AML-193 (cell line): ENCODE measurements at regions not wholly inside any gene's neighbourhood (a gene's known extent, or its start where the extent isn't known, plus 50 kb on each side); places are given as distances from the start of the nearest gene placed in this dataset.
"Not testable (repeated sequence)": the region's sequence is repeated elsewhere in the genome, so short reads cannot be mapped to it uniquely, and the experiment has no call there.

ENCODE experiments used
- DNase-seq, 2 experiments: peaks; one replicate each; lab custom pipeline; 2025; lab: John Stamatoyannopoulos, UW

DNA sequence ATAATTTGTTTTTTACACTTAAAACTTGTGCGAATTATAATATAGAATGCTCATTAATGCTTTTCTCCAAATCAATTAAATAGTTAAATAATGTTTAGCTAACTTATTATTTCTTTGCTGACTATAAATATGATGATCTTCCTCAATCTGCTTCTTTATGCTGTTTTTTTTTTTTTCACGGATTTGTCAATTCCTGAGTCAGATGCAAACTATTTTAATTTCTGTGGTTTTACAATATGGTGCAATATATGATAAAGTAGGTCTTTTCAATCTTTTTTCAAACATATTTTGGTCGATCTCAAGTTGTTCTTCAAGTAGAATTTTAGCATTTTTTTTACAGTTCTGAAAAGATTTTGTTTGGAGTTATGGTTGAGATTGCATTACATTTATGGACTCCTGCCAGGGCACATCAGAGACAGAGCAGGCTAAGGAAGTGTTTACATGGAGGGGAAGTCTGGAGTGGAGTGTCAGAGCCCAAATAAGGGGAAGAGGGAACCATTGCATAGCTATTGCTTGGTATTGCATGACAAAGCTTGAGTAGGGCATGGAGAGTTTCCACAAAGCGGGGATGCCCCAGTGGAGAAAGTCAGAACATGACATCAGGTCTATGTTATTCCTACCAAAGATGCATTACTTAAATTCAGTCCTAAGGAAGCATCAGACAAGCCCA is 204.4 kb downstream of the OTUD1 start:
- DNase-seq = peak; percentile 95 to 97

DNA sequence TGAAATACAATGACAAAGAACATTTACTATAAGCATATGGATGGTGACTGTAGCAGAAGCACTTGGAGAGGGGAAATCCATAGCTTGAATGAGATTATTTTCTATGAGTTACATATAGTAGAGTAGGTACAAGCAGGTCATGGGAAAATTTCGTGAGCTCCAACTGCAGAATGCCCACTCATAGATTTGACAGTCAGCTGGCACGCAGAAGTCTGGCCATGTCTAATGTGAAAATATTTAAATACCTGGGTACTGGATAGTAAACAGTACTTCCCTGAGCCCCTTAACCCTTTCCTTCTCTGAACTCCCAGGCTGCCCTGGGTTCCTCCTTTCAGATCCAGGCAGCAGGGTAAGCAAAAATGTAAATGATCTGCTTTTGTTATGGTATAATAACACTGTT is 209.7 kb downstream of the OTUD1 start:
- DNase-seq = no peak

- peak; percentile 40 to 53 for DNase-seq
Observed at GRCh38 chr10:23656735-23657134, 217.9 kb downstream of the OTUD1 start.

DNA sequence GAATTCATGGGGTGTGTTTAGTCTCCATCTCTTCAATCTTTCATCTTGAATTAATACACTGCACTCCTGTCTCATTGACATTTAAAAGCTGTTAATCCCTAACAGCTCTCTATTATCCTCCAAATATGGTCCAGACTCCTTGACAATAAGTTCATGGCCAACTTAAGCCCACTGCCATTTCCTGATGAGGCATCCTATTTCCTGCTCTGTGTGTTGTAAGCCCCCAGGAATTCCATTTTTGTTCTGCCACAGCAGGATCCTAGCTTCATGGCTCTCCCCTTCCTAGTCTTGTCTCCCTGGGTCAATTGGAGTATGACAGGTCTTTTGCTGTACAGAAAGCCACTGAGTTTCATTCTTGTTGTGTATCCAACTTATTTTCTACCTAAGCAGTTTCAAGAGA is 218.8 kb downstream of the OTUD1 start:
- no peak for DNase-seq

DNA sequence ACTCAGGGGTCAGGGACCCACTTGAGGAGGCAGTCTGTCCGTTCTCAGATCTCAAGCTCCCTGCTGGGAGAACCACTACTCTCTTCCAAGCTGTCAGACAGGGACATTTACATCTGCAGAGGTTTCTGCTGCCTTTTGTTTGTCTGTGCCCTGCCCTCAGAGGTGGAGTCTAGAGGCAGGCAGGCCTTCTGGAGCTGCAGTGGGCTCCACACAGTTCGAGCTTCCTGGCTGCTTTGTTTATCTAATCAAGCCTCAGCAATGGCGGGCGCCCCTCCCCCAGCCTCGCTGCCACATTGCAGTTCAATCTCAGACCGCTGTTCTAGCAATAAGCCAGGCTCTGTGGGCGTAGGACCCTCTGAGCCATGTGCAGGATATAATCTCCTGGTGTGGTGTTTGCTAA is 233.0 kb downstream of the OTUD1 start:
- not testable (repeated sequence) for DNase-seq

GRCh38 chr10:23675585-23675984 is 236.7 kb downstream of the OTUD1 start:
- DNase-seq = no peak

DNA sequence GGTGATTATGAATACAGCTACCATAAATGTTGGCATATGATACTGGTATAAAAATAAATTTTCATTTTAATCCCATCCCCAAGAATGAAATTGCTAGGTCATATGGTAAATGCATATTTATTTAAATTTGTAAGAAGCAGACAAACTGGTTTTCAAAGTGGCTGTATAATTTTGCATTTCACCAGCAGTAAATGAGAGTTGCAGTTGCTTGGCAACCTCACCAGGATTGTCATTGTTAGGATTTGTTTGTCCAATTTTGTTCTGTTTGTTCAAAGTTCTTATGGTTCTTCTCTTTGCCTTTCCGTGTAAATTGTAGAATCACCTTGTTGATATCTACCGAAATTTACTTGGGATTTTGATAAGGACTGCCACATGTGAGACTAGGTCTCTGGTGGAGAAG is 237.4 kb downstream of the OTUD1 start:
- no peak for DNase-seq

DNA sequence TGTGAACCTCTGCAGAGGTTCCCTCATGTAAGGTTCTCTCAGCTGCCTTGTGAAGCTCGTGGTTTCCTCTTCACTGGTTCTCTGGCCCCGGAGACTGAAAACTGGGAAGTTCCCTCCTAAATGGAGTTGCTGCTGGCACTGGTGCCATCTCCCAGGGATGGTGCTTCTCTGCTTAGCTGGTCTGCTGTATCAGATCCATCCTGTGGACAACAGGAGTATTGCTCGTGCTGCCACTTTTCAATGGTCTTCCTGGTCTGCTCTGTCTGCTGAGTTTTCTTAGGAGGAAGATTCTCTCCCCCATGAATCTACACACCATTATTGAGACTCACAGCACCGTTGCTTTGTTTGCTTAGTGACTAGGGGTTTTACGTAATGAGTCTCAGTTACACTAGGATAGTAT is 247.8 kb downstream of the OTUD1 start:
- DNase-seq = no peak

- peak; percentile 22 for DNase-seq
Observed at GRCh38 chr10:23692736-23693135, 253.9 kb downstream of the OTUD1 start.

- no peak for DNase-seq
Observed at GRCh38 chr10:23693501-23693901, 254.6 kb downstream of the OTUD1 start.

DNA sequence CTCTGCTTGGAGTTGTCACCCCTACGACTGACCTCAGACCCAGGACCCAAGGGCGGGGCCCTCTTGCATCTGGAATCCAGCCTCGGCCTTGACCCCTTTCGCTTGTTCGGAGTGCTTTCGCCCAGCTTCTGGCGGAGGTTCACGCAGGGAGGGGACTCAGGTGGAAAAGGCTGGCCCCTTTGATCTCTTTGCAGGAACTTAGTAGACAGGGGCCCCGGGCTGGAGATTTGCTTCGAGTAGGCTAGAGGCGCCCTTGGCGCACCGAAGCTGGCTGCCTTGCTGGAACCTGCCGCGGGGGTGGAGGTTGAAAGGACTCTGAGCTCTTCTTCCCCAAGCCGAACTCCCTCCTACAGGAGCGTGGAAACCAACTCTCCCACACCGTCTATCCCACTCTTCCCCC is 255.1 kb downstream of the OTUD1 start:
- no peak for DNase-seq

DNA sequence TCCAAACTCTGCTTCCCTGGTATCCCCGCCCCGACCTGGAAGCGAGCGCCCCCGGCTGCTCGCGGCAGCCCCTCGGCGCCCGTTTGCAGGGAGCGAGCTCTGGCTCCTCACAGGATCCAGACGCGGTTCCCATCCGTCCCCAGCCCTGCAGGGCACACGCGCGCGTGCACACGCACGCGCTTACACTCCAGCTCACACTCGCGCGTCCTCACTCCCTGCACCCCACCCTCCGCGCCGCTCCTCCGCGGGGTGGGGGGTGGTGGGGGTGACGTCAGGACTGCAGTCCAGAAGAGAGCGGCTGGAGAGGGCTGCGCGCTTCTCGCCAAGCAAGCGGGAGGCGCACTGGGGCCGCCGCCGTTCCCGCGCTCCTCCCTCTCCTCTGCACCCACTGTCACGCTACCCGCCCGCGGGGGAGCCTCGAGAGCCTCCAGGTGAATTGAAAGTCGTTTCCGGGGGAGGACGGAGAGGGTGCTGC is 255.6 kb downstream of the OTUD1 start:
- no peak for DNase-seq

DNA sequence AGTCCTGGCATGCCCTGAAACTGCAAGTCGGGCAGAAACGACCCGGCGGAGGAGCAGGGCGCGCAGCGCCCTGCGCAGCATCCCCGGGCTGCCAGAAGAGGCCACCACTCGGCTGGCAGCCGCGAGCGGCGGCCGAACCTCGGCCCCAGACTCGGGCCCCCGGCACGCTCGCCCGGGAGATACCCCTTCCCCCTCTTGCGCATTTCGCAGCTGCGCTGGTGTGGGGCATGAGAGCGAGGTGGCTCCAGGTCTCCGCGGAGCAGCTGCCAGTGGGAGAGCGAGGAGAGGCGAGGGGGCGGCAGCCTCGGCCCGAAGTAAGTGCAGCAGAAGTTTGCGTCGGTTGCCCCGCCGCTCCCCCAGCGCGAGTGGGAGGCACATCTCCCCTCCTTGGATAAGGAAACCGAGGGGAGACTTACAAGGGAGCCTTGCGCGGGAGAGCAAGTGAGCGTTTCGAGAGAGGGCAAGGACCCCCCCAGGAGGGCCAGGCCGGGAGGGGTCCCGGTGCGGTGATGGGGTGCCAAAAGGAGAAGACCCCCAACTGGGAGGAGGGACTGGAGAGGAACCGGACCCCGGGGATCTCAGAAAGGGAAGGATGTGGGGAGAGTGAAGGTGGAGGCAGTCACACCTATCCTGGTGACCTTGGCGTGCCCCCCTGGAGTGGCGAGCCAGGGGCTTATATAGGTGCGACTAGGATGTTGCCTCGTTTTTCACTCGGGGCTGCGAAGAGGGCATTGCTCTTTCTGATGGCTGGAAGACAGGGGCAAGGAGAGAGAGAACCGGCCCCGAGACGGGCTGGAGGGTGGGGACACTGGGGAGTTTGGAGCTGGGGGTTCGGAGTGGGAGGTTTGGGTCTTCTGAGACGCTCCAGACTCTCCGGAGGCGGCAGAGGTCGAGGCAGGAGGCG is 256.3 kb downstream of the OTUD1 start:
- no peak for DNase-seq

GRCh38 chr10:23695825-23696420 is 257.0 kb downstream of the OTUD1 start:
- no peak for DNase-seq

GRCh38 chr10:23696476-23696875 is 257.6 kb downstream of the OTUD1 start:
- DNase-seq = no peak

DNA sequence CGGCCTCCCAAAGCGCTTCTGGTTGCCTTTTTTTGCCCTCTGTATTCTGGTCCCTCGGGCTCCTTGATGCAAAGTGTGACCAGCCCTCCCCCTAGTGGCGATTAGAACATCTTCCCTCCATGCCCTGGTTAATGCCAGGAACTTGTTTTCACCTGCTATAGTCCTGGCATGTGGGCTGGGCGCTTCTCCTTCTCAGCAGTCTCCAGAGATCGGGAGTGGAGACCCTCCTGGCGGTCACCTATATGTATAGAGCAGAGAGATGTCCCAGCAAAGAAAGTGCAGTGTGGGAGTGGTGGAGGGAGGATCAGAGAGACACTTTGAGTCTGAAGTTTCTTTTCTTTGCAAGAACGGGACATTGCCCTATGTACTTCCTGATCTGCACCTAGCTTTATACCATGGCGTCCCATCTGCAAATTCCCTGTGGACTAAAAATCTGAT is 264.1 kb downstream of the OTUD1 start:
- DNase-seq = peak; percentile 90 to 92

DNA sequence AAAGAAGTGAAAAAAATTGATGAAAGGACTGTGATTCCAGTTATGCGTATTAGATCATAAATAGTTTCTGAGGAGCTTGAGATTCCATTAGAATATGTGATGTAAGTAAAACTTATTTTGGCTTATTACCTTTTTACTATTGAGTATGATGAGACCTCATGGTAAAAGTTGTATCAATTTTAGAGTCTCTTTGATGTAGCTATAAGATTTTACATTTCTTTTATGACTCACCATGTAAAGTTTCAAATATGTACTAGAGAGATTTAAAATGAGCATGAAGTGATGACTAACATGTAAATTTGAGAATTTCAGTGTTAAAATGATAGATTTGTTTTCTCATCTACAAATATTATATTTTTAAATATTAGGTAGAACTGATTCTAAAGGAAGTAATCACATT is 276.5 kb downstream of the OTUD1 start:
- no peak for DNase-seq

- no peak for DNase-seq
Observed at GRCh38 chr10:23717913-23718312, 279.0 kb downstream of the OTUD1 start.

DNA sequence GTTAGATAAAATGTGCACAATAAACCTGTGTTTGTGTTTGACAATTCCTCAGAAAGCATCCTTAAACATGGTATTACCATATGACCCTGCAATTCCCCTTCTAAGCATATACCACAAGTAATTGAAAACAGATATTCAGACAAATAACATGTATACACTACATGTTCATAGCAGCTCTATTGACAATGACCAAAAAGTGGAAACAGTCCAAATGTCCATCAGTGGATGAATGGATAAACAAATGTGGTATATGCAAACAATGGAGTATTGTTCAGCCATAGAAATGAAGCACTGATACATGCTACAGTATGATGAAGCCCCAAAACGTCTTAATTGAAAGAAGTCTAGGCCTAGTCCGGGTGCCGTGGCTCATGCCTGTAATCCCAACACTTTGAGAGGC is 280.1 kb downstream of the OTUD1 start:
- no peak for DNase-seq

DNA sequence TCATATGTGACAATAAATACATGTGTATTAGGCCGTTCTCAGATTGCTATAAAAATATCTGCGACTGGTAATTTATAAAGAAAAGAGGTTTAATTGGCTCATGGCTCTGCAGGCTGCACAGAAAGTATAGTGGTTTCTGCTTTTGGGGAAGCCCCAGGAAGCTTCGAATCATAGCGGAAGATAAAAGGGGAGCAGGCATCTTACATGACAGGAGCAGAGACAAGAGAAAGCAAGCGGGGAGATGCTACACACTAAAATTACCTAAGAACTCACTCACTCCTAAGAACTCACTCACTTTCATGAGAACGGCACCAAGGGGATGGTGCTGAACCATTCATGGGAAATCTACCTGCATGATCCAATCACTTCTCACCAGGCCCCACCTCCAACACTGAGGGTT is 284.9 kb downstream of the OTUD1 start:
- DNase-seq = no peak

DNA sequence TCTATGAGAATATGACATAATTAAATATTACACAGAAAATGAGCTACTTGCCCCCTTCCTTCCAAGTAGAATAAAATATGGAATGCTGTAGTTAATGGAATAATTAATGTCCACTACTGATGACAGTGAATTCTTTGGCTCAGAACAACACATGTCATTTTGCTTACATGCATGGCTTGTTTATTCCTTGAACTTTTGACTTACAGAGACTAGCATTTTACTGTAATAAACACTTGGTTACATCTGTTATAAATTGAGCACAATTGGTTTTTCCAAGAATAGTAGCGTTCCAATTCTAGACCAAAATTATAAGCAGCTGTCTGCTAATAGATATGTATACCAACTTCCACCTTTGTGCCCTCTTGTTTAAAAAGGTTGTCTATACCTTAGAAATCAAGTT is 286.7 kb downstream of the OTUD1 start:
- DNase-seq = no peak

DNA sequence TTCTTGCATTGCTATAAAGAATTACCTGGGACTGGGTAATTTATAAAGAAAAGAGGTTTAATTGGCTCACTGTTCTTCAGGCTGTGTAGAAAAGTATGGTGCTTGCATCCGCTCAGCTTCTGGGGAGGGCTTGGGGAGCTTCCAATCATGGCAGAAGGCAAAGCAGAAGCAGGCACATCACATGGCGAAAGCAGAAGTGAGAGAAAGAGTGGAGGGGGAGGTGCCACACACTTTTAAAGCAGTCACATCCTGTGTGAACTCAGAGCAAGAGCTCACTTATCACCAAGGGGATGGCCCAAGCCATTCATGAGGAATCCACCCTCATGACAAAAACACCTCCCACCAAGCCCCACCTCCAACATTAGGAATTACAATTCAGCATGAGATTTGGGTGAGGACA is 303.5 kb downstream of the OTUD1 start:
- DNase-seq = peak; percentile 1 to 7

DNA sequence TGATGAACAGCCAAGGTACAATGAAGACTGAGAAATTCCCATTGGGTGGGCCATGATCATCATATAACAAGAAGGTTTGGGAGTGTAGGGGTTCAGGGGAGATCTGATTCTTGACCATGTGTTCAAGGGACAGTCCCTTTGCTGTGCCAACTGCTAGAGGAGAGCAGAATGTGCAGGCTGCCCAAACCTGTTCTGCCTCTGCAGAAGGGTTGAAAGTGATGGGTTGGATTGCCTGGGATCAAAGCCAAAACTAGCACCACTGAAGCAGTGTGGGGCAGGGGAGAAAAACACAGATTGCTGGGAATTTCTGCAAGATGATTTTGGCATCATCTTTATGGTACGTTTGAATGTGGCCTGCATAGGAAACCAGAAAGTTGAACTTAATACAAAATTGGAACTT is 303.9 kb downstream of the OTUD1 start:
- no peak for DNase-seq
